Testis (tissue), 2 donors: ENCODE measurements at regions not wholly inside any gene's neighbourhood (a gene's known extent, or its start where the extent isn't known, plus 50 kb on each side); places are given as distances from the start of the nearest gene placed in this dataset.

Experiments used
- DNase-seq: peaks from one replicate; pipeline ENCODE4 v3.0.0-alpha.2; 2019
- H3K27ac ChIP-seq, 2 donors: fragments of 200-600 bp; sonication (generic); one replicate each; pipeline ENCODE4 v1.5.1; 2019
- H3K27me3 ChIP-seq: fragments of 200-600 bp; sonication (generic); one replicate; pipeline ENCODE4 v1.5.1; 2019
- H3K36me3 ChIP-seq: fragments of 200-600 bp; sonication (generic); one replicate; pipeline ENCODE4 v1.5.1; 2017; ENCODE audit warnings: low read depth; ENCODE audit errors: missing control alignments
- H3K4me1 ChIP-seq: fragments of 200-600 bp; sonication (generic); one replicate; pipeline ENCODE4 v1.5.1; 2019
- H3K4me3 ChIP-seq, 2 donors: fragments of 200-600 bp; sonication (generic); one replicate each; pipeline ENCODE4 v1.5.1; 2017 to 2019
- H3K9me3 ChIP-seq: fragments of 200-600 bp; sonication (generic); one replicate; pipeline ENCODE4 v1.5.1; 2017
- POLR2A ChIP-seq: fragments of 450-650 bp; IDR thresholded peaks from one replicate; pipeline ENCODE4 v1.6.1; 2017; ENCODE audit warnings: antibody characterized with exemption, mild to moderate bottlenecking, moderate library complexity
- WGBS, 2 donors: methylation state at CpG; one replicate each; pipeline ENCODE4 v1.1.5; 2018; 5-methylcytosine and 5-hydroxymethylcytosine counted together
- intact Hi-C: fragments of 100-400 bp; cut with DNase I; formaldehyde crosslinking; loops from one replicate; pipeline ENCODE4 v1.15.1; 2023; ENCODE audit warnings: low total_unique reads
- TF ChIP-seq, protein P1 (sequence below), 3 experiments: fragments of 450-650 bp in 2 of 3; fragments of 200-600 bp in 1 of 3; sonication (generic) in 1 of 3; IDR thresholded peaks; one replicate each; pipeline ENCODE4 v1.5.1; 2016 to 2019; ENCODE audit warnings: antibody characterized with exemption in 3 of 3, mild to moderate bottlenecking in 2 of 3, moderate library complexity in 1 of 3

DNA sequence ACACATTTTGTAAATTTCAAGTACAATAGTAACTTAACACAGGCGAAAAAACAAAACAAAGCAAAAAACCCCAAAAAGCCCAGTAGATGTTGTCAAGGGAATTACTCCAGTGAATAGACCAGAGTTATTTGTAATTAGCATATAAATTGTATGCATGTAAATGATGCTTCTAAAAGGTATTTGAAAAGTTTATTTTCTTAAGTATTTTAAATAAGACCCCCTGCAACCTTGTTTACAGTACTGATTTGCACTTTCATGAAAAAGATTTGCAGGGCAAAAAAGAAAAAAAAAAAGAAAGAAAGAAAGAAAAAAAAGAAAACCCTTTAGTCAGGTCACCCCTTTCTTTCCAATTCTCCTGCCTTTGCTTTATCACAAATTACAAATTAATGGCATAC is 372.3 kb upstream of the IRX2 start:
- no peaks in the 10 kb centered on the region for H3K4me1 ChIP-seq
- intact Hi-C loops = no loop called here
- DNase-seq = no peak
- no peak overlapping the region for H3K27ac ChIP-seq
- H3K36me3 ChIP-seq = no peaks in the 10 kb centered on the region
- no peak for TF ChIP-seq POLR2A
- TF ChIP-seq, protein P1, sequence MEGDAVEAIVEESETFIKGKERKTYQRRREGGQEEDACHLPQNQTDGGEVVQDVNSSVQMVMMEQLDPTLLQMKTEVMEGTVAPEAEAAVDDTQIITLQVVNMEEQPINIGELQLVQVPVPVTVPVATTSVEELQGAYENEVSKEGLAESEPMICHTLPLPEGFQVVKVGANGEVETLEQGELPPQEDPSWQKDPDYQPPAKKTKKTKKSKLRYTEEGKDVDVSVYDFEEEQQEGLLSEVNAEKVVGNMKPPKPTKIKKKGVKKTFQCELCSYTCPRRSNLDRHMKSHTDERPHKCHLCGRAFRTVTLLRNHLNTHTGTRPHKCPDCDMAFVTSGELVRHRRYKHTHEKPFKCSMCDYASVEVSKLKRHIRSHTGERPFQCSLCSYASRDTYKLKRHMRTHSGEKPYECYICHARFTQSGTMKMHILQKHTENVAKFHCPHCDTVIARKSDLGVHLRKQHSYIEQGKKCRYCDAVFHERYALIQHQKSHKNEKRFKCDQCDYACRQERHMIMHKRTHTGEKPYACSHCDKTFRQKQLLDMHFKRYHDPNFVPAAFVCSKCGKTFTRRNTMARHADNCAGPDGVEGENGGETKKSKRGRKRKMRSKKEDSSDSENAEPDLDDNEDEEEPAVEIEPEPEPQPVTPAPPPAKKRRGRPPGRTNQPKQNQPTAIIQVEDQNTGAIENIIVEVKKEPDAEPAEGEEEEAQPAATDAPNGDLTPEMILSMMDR (IDR thresholded peaks at IDR 0.05) = no peak
- H3K4me3 ChIP-seq = no peak overlapping the region
- WGBS, 2 donors = 85 to 95% methylated on average over 1 of the region's 1 CpG
- H3K27me3 ChIP-seq = no peaks in the 10 kb centered on the region
- H3K9me3 ChIP-seq = no peaks in the 10 kb centered on the region

DNA sequence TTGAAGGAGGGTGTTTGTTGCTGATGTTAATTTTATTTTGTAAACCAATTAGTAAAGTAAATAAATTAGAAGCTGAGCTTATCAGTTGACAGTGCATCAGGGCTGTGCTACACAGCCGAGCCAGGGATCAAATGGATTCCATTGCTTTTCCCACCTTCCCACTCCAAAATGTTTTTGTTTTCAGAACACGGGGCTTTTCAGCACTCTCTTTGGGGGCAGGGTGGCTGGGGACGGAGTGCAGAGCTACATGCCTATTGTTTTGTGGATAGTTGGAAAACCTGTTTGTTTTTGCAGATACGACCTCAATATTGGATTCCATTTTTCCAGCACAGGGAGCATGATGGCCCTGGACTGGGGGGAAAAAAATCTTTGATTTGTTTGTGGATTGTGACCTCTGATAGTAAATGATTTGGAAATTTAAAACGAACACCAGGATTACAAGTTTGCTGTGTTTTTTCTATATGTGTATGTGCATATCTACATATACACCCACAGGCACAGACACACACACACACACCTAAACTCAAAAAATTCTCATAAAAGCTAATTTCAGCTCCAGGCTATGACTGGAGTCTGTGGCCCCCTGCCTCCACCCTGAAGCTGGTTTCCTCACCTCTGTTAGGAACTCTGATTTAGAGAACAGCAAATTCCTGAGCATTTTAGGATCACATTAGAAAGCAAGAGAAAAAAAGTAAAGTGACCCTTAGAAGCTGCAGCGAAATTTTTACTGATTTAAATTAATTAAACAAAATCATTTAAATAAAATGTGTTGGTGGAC is 371.7 kb upstream of the IRX2 start:
- no peak overlapping the region for H3K27ac ChIP-seq
- no peaks in the 10 kb centered on the region for H3K9me3 ChIP-seq
- H3K36me3 ChIP-seq = no peaks in the 10 kb centered on the region
- 47 to 48% methylated on average over 6 of the region's 6 CpGs for WGBS, 2 donors
- H3K4me3 ChIP-seq = no peak overlapping the region
- DNase-seq = no peak
- intact Hi-C loops = no loop called here
- H3K27me3 ChIP-seq = no peaks in the 10 kb centered on the region
- no peaks in the 10 kb centered on the region for H3K4me1 ChIP-seq
- TF ChIP-seq, protein P1 (IDR thresholded peaks at IDR 0.05) = no peak
- no peak for TF ChIP-seq POLR2A

DNA sequence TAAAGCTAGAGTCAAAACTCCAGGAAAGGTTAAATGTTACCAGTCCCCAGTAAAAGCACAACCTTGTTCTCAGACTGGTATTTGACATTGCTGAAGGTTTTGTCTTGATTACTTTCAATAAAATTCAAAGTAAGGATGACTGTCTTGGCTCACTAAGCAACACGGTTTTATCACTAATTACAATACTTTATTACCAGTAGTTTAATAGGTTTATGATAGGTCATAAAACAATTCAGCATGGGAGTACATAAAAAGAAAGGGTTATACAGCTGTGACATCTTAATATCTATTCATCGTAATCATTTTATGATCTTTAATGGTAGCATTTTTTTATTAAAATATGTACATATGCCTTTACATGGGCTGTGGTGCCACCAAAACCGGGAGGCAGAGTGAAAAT is 370.7 kb upstream of the IRX2 start:
- DNase-seq = no peak
- H3K36me3 ChIP-seq = no peaks in the 10 kb centered on the region
- intact Hi-C loops = no loop called here
- 38 to 39% methylated on average over 3 of the region's 3 CpGs for WGBS, 2 donors
- no peak for TF ChIP-seq POLR2A
- TF ChIP-seq, protein P1 (IDR thresholded peaks at IDR 0.05) = no peak
- H3K9me3 ChIP-seq = no peaks in the 10 kb centered on the region
- no peaks in the 10 kb centered on the region for H3K27me3 ChIP-seq
- H3K4me1 ChIP-seq = no peaks in the 10 kb centered on the region
- no peak overlapping the region for H3K27ac ChIP-seq
- H3K4me3 ChIP-seq = no peak overlapping the region

DNA sequence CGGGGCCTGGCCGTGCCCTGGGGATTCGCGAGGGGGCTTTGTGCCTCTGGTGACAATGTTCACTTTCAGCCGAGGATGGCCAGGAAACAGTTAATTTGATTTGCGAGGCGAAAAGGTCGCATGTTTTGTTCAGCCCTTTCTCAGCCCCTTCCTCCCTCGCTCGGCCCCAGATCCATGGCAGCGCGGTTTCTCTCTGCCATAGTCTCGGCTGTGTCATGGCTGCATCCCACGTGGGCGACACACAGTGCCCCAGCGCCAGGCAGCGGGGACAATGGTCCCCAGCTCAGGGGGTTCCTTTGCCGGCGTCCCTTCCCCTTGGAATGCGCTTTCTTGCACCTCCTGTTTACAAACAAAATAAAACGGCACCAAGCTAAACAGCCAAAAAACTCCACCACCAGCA is 370.3 kb upstream of the IRX2 start:
- Histone ChIP-seq H3K36me3 (no peaks in the 10 kb centered on the region), H3K27ac (no peak overlapping the region), H3K27me3 (no peaks in the 10 kb centered on the region), H3K4me1 (no peaks in the 10 kb centered on the region), H3K4me3 (no peak overlapping the region), H3K9me3 (no peaks in the 10 kb centered on the region)
- WGBS, 2 donors = 8 to 30% methylated on average over 21 of the region's 21 CpGs
- TF ChIP-seq, protein P1 (IDR thresholded peaks at IDR 0.05) = no peak
- TF ChIP-seq POLR2A = no peak
- DNase-seq = no peak
- intact Hi-C loops = no loop called here

DNA sequence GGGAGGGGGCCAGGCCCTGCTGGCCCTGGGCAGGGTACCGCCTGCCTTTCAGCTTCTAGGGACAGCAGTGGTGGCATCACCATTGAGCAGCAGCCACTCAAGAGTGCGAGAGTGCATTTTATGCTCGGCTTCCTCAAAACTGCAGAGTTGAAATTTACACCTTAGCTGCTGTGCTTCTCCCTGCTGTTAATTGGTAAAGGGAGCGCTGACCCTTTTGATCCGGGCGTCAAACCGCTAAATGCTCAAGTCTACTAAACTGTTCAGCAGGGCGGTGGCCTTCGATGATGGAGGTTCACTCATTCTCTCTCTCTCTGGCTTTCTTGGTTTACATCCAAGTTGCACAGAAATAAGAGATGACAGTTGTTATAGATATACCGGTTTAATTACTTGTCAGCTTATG is 368.6 kb upstream of the IRX2 start:
- no peaks in the 10 kb centered on the region for H3K27me3 ChIP-seq
- no peak for DNase-seq
- TF ChIP-seq, protein P1 (IDR thresholded peaks at IDR 0.05) = no peak
- no peak for TF ChIP-seq POLR2A

More for the DNA sequence above, 368.6 kb upstream of the IRX2 start:
- WGBS, 2 donors = 44 to 64% methylated on average over 10 of the region's 10 CpGs
- no peaks in the 10 kb centered on the region for H3K4me1 ChIP-seq
- intact Hi-C loops = no loop called here
- no peak overlapping the region for H3K4me3 ChIP-seq
- no peak overlapping the region for H3K27ac ChIP-seq
- H3K36me3 ChIP-seq = no peaks in the 10 kb centered on the region
- no peaks in the 10 kb centered on the region for H3K9me3 ChIP-seq
